CD4-positive, alpha-beta T cell treated with Interleukin-6 at 100 ng/mL for 8 hours (primary cell): ENCODE measurements at regions not wholly inside any gene's neighbourhood (a gene's known extent, or its start where the extent isn't known, plus 50 kb on each side); places are given as distances from the start of the nearest gene placed in this dataset.

Experiments
- DNase-seq: peaks from one replicate; pipeline ENCODE4 v3.0.0-alpha.2; 2020; ENCODE audit warnings: mixed read lengths, low spot score

- DNase-seq, result no peak
These were observed 60.9 kb upstream of the ZNF648 start for GRCh38 chr1:182122256-182122912.

GRCh38 chr1:182121787-182122186 lies 60.3 kb upstream of the ZNF648 start:
- DNase-seq, result no peak

DNA sequence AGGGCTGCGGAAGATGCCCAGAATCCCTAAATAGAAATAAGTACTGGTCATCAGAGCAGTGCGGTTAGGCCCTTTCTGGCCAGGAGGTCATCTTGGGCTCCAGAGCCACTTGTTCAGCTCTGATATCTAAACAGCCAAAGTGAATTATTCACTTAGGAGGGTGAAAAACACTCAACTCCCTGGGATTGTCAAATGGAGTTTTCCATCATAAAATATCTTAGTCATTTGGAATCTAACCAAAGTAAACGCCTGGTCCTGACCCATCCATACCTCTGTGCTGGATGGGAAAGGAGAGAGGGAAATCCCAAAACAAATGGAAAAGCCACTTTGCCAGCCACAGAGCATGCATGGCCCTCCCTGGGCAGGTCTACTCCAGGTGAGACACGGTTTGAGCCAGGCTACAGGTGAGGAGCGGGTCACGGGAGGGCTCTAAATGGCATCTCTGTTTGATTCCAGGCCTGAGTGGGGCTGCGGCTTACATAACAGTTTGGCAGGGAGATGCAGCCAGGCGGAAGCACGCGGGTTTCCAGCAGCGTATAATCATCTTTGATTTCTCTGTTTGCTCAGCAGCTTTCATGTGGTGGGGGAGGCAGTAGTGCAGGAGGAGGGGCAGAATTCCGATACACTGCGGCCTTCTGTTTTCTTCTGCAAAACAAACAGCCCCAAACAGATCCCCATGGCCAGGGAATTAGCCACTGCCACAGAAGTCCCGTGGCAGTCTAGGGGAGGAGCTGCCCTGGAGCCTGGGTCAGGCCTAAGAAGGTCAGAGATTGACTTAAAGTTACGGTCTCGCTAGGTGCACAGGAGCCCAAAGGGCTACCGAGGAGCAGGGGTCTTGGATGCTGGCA lies 59.1 kb upstream of the ZNF648 start:
- no peak for DNase-seq

DNA sequence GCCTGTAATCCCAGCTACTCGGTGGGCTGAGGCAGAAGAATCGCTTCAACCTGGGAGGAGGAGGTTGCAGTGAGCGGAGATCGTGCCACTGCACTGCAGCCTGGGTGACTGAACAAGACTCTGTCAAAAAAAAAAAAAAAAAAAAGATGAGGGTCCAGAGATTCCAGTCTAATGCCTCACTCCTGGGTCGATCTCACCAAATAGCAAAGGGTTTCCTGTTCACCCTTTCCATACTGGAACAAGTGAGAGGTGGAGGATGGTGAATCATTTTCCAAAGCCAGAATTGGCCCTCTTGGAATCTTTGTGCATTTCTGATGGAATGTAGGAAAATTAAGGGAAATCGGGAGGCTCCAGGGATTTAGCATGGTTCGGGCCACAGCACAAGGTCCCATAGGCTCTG lies 58.1 kb upstream of the ZNF648 start:
- DNase-seq, result no peak

GRCh38 chr1:182118851-182119250 lies 57.3 kb upstream of the ZNF648 start:
- no peak for DNase-seq

DNA sequence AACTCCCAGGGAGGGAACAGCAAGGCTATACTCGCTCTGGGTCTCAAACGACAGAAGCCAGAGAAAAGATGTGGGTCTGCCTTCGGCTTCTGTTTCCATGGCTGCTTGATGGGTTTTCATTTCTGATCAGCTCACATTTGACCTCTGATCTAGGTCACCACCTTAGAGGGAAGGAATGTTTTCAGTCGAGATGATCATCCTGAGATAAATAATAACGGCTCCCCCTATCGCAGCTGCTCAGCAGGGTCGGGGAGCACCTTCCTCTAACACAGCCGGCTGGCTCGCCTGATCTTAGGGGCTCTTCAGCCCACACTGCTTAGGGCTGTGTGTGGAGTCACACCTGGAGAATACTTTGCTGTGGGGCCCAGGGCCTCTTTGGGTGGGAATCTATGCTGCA lies 53.1 kb upstream of the ZNF648 start:
- no peak for DNase-seq

DNA sequence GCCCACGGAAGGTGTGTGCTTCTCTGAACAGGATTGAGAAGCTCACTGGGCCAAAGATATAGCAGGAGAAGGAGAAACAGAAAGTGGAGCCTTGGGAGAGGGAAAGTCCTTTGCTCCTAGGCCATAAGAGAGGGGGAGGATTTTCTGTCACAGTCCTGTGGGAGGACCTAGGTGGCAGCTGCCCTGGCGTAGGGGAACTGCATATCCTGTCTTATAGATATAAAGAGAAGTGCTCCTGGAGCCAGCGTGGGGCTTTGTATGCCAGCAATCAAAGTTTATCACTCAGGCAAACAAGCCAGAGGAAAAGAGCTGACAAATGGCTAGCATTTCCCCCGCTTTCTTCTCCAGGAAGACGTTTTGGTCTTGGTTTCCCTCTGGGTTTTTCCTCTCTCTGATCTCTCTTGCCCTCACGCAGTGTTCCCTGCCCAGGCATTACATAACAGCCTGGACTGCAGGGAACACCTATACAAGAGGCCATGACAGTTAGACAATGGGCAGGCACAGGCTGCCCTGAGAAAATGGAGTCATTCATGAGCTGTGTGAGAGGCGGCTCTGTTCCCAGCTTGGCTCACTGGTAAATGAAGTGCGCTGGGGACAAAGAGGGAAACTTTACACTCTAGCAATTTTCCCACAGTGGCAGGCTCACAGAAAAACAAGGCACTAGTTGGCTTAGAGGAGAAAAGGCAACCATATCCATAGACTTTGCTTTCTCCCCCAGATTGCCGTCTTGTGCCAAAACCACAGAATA lies 52.5 kb upstream of the ZNF648 start:
- no peak for DNase-seq

GRCh38 chr1:182111496-182111895 lies 50.0 kb upstream of the ZNF648 start:
- no peak for DNase-seq
